ENCODE measurements at regions not wholly inside any gene's neighbourhood (a gene's known extent, or its start where the extent isn't known, plus 50 kb on each side); places are given as distances from the start of the nearest gene placed in this dataset.

GRCh38 chr2:64737547-64737946 is 83.8 kb upstream of the SERTAD2 start:
- BruUV-seq (replicated peaks), result no TSS peak
- TF ChIP-seq EZH2 (IDR thresholded peaks at IDR 0.05; ENCODE audit: borderline replicate concordance, low read depth, low read length, severe bottlenecking) (no peak), MYC (IDR thresholded peaks at IDR 0.05; ENCODE audit: low read depth, low read length) (no peak), GATA2 (IDR thresholded peaks at IDR 0.05; ENCODE audit: insufficient read depth, insufficient read length, low read depth, low read length) (no peak), POLR2A (IDR thresholded peaks at IDR 0.05; ENCODE audit: low read depth, low read length) (no peak), MAX (IDR thresholded peaks at IDR 0.05; ENCODE audit: insufficient read depth, insufficient read length) (no peak)
- Histone ChIP-seq H3K27me3 (ENCODE audit: control insufficient read depth in 2 of 2, insufficient read depth in 2 of 2, low read length in 2 of 2) (no peaks in the 10 kb centered on the region), H3K9ac (replicated peaks; ENCODE audit: extremely low read depth, insufficient read depth, low read length) (no peak overlapping the region), H2AFZ (ENCODE audit: low read depth, low read length) (no peak overlapping the region), H3K9me1 (replicated peaks; ENCODE audit: control insufficient read depth, extremely low read depth, insufficient read depth, low read length) (no peaks in the 10 kb centered on the region), H3K27ac (ENCODE audit: insufficient read depth, low read depth, low read length) (no peak overlapping the region), H3K4me1 (ENCODE audit: control insufficient read depth, extremely low read depth, insufficient read depth, low read length) (no peaks in the 10 kb centered on the region), H3K79me2 (ENCODE audit: control insufficient read depth, insufficient read depth, low read length) (no peaks in the 10 kb centered on the region), H4K20me1 (replicated peaks; ENCODE audit: control insufficient read depth, extremely low read depth, insufficient read depth, low read length) (no peaks in the 10 kb centered on the region), H3K4me2 (ENCODE audit: insufficient read depth, low read length) (no peak overlapping the region), H3K9me3 (replicated peaks; ENCODE audit: control insufficient read depth, insufficient read depth, low read length) (no peaks in the 10 kb centered on the region), H3K36me3 (ENCODE audit: control insufficient read depth in 2 of 2, extremely low read depth in 1 of 2, insufficient read depth in 2 of 2, low read length in 2 of 2) (no peaks in the 10 kb centered on the region), H3K4me3 (replicated peaks in 1 of 3; ENCODE audit: insufficient read depth in 1 of 3, low read depth in 1 of 3, low read length in 3 of 3) (no peak overlapping the region)
- DNase-seq (ENCODE audit: low read depth, low spot score), result no peak
- ChIA-PET POLR2A (no interaction called here), CTCF (interaction anchor here (1.2 to 2.3 kb wide), 7 partner anchors 9 to 92 kb away, joined by 3 to 5 read pairs (median 4); partner anchors contain the start of gene SERTAD2)
- dilution Hi-C loops (cut with MboI; ENCODE audit: extremely low pct_ligation_motif_present, low sequenced_read_pairs), result no loop called here
- intact Hi-C loops (cut with micrococcal nuclease), result no loop called here
- no peak for FAIRE-seq

GRCh38 chr2:64738026-64738425 is 84.3 kb upstream of the SERTAD2 start:
- H3K4me3 ChIP-seq (replicated peaks in 1 of 3; ENCODE audit: insufficient read depth in 1 of 3, low read depth in 1 of 3, low read length in 3 of 3), result no peak overlapping the region
- no peaks in the 10 kb centered on the region for H3K36me3 ChIP-seq (ENCODE audit: control insufficient read depth in 2 of 2, extremely low read depth in 1 of 2, insufficient read depth in 2 of 2, low read length in 2 of 2)
- no peaks in the 10 kb centered on the region for H3K27me3 ChIP-seq (ENCODE audit: control insufficient read depth in 2 of 2, insufficient read depth in 2 of 2, low read length in 2 of 2)
- H3K9me3 ChIP-seq (replicated peaks; ENCODE audit: control insufficient read depth, insufficient read depth, low read length), result no peaks in the 10 kb centered on the region
- ChIA-PET CTCF (interaction anchor here (1.2 to 1.9 kb wide), 5 partner anchors 12 to 92 kb away, joined by 3 to 5 read pairs (median 4); partner anchors contain the start of gene SERTAD2), POLR2A (no interaction called here)
- dilution Hi-C loops (cut with MboI; ENCODE audit: extremely low pct_ligation_motif_present, low sequenced_read_pairs) (no loop called here), intact Hi-C loops (cut with micrococcal nuclease) (no loop called here)
- TF ChIP-seq JUN (IDR thresholded peaks at IDR 0.05; ENCODE audit: borderline replicate concordance, insufficient read depth, insufficient read length, low read depth) (no peak), MYC (IDR thresholded peaks at IDR 0.05; ENCODE audit: low read depth, low read length) (no peak), CTCF (IDR thresholded peaks at IDR 0.05; ENCODE audit: extremely low read depth in 1 of 2, insufficient read depth in 1 of 2, low read depth in 1 of 2, low read length in 2 of 2) (no peak), FOS (IDR thresholded peaks at IDR 0.05; ENCODE audit: borderline replicate concordance, insufficient read depth, low read length) (no peak), POLR2AphosphoS5 (IDR thresholded peaks at IDR 0.05; ENCODE audit: insufficient read depth, low read depth, low read length) (no peak), POLR2A (IDR thresholded peaks at IDR 0.05; ENCODE audit: low read depth, low read length) (no peak), MAX (IDR thresholded peaks at IDR 0.05; ENCODE audit: insufficient read depth, insufficient read length) (no peak), EZH2 (IDR thresholded peaks at IDR 0.05; ENCODE audit: borderline replicate concordance, low read depth, low read length, severe bottlenecking) (no peak), GATA2 (IDR thresholded peaks at IDR 0.05; ENCODE audit: insufficient read depth, insufficient read length, low read depth, low read length) (no peak)
- DNase-seq (ENCODE audit: low read depth, low spot score) (no peak), FAIRE-seq (no peak)
- no peak overlapping the region for H3K27ac ChIP-seq (ENCODE audit: insufficient read depth, low read depth, low read length)
- no peak overlapping the region for H3K4me2 ChIP-seq (ENCODE audit: insufficient read depth, low read length)
- no peak overlapping the region for H3K9ac ChIP-seq (replicated peaks; ENCODE audit: extremely low read depth, insufficient read depth, low read length)
- H3K9me1 ChIP-seq (replicated peaks; ENCODE audit: control insufficient read depth, extremely low read depth, insufficient read depth, low read length), result no peaks in the 10 kb centered on the region
- no peak overlapping the region for H2AFZ ChIP-seq (ENCODE audit: low read depth, low read length)
- H3K79me2 ChIP-seq (ENCODE audit: control insufficient read depth, insufficient read depth, low read length), result no peaks in the 10 kb centered on the region
- H4K20me1 ChIP-seq (replicated peaks; ENCODE audit: control insufficient read depth, extremely low read depth, insufficient read depth, low read length), result no peaks in the 10 kb centered on the region
- H3K4me1 ChIP-seq (ENCODE audit: control insufficient read depth, extremely low read depth, insufficient read depth, low read length), result no peaks in the 10 kb centered on the region
- BruUV-seq (replicated peaks), result no TSS peak

All from endothelial cell of umbilical vein (primary cell).